Thyroid gland (tissue), 4 donors: ENCODE measurements at regions not wholly inside any gene's neighbourhood (a gene's known extent, or its start where the extent isn't known, plus 50 kb on each side); places are given as distances from the start of the nearest gene placed in this dataset.
A peak's percentile ranks its signal among the peaks of the same experiment; 100 is the strongest.
"Not testable (repeated sequence)": the region's sequence is repeated elsewhere in the genome, so short reads cannot be mapped to it uniquely, and the experiment has no call there.

Experiments
- DNase-seq, 2 donors: peaks; one replicate each; pipeline ENCODE4 v3.0.0-alpha.2; 2019
- H3K27ac ChIP-seq, 3 donors: fragments of 200-600 bp; sonication (generic); 1 replicate in 2 of 3; 2 replicates in 1 of 3; pipeline ENCODE4 v1.5.1; 2016 to 2019; ENCODE audit warnings: mild to moderate bottlenecking in 1 of 3, moderate library complexity in 1 of 3
- H3K27me3 ChIP-seq: fragments of 200-600 bp; sonication (generic); one replicate; pipeline ENCODE4 v1.5.1; 2019
- H3K36me3 ChIP-seq, 2 donors: fragments of 200-600 bp; sonication (generic); one replicate each; pipeline ENCODE4 v1.5.1; 2016 to 2019
- H3K4me1 ChIP-seq, 2 donors: fragments of 200-600 bp; sonication (generic); one replicate each; pipeline ENCODE4 v1.5.1; 2017 to 2019
- H3K4me3 ChIP-seq, 3 donors: fragments of 200-600 bp; sonication (generic); replicated peaks in 1 of 3; 1 replicate in 2 of 3; 2 replicates in 1 of 3; pipeline ENCODE4 v1.5.1; 2016; ENCODE audit warnings: mild to moderate bottlenecking in 1 of 3
- H3K9me3 ChIP-seq: fragments of 200-600 bp; sonication (generic); one replicate; pipeline ENCODE4 v1.5.1; 2017
- CTCF ChIP-seq, 6 experiments: fragments of 200-600 bp in 3 of 6; fragments of 450-650 bp in 3 of 6; sonication (generic) in 3 of 6; IDR thresholded peaks; one replicate each; pipeline ENCODE4 v1.5.1; 2016 to 2019; ENCODE audit warnings: antibody characterized with exemption in 6 of 6, mild to moderate bottlenecking in 2 of 6, inconsistent platforms in 1 of 6, moderate library complexity in 1 of 6
- POLR2A ChIP-seq, 2 donors: fragments of 450-650 bp; IDR thresholded peaks; one replicate each; pipeline ENCODE4 v1.6.1; 2017; ENCODE audit warnings: antibody characterized with exemption in 2 of 2, mild to moderate bottlenecking in 2 of 2, moderate library complexity in 1 of 2
- WGBS, 2 donors: methylation state at CpG; one replicate each; pipeline ENCODE4 v1.1.5; 2017; 5-methylcytosine and 5-hydroxymethylcytosine counted together
- intact Hi-C: fragments of 100-400 bp; cut with DNase I; formaldehyde crosslinking; loops from one replicate; pipeline ENCODE4 v1.15.1; 2023

- no peak for TF ChIP-seq POLR2A (IDR thresholded peaks at IDR 0.05)
- no peak for TF ChIP-seq CTCF (IDR thresholded peaks at IDR 0.05)
- no peaks in the 10 kb centered on the region for H3K9me3 ChIP-seq
- no peaks in the 10 kb centered on the region for H3K27me3 ChIP-seq
- 78 to 84% methylated on average over 10 of the region's 10 CpGs for WGBS, 2 donors
- no peak overlapping the region for H3K4me3 ChIP-seq
- no peaks in the 10 kb centered on the region for H3K36me3 ChIP-seq
- no peak overlapping the region for H3K27ac ChIP-seq
- H3K4me1 ChIP-seq, result peaks cover 10 to 12% of the 10 kb centered on the region in 2 donors
- peak in 1 of 2 donors; percentile 6 for DNase-seq
- intact Hi-C loops, result no loop called here
These were observed 79.0 kb upstream of the ZNF217 start for GRCh38 chr20:53672484-53673129.

- Histone ChIP-seq H3K36me3 (no peaks in the 10 kb centered on the region), H3K27ac (no peak overlapping the region), H3K4me3 (no peak overlapping the region), H3K4me1 (peaks cover 0 to 3% of the 10 kb centered on the region in 2 donors), H3K27me3 (no peaks in the 10 kb centered on the region), H3K9me3 (no peaks in the 10 kb centered on the region)
- TF ChIP-seq CTCF (IDR thresholded peaks at IDR 0.05) (no peak), POLR2A (IDR thresholded peaks at IDR 0.05) (no peak)
- intact Hi-C loops, result no loop called here
- 94 to 96% methylated on average over 2 of the region's 2 CpGs for WGBS, 2 donors
- no peak for DNase-seq
These were observed 77.7 kb upstream of the ZNF217 start for GRCh38 chr20:53671370-53671769.

GRCh38 chr20:53669517-53670313 lies 76.1 kb upstream of the ZNF217 start:
- H3K36me3 ChIP-seq, H3K4me1 ChIP-seq, DNase-seq, intact Hi-C loops, H3K9me3 ChIP-seq, H3K27ac ChIP-seq, H3K27me3 ChIP-seq, H3K4me3 ChIP-seq: not testable (repeated sequence)
- WGBS, 2 donors, result 90% methylated on average over 16 of the region's 16 CpGs

GRCh38 chr20:53668992-53669391 lies 75.4 kb upstream of the ZNF217 start:
- 84% methylated on average over 9 of the region's 9 CpGs for WGBS, 2 donors
- intact Hi-C loops, result no loop called here

GRCh38 chr20:53666144-53666543 lies 72.5 kb upstream of the ZNF217 start:
- no peak for DNase-seq
- H3K27ac ChIP-seq, result no peak overlapping the region
- H3K4me3 ChIP-seq, result no peak overlapping the region
- intact Hi-C loops, result no loop called here
- no peaks in the 10 kb centered on the region for H3K4me1 ChIP-seq
- no peaks in the 10 kb centered on the region for H3K36me3 ChIP-seq
- no peaks in the 10 kb centered on the region for H3K9me3 ChIP-seq
- H3K27me3 ChIP-seq, result no peaks in the 10 kb centered on the region
- WGBS, 2 donors, result 98 to 100% methylated on average over 6 of the region's 6 CpGs
- no peak for TF ChIP-seq POLR2A (IDR thresholded peaks at IDR 0.05)
- TF ChIP-seq CTCF (IDR thresholded peaks at IDR 0.05), result no peak

More at GRCh38 chr20:53668992-53669391, 75.4 kb upstream of the ZNF217 start:
- DNase-seq, result no peak
- H3K27ac ChIP-seq, result no peak overlapping the region
- H3K27me3 ChIP-seq, result no peaks in the 10 kb centered on the region
- TF ChIP-seq CTCF (IDR thresholded peaks at IDR 0.05) (no peak), POLR2A (IDR thresholded peaks at IDR 0.05) (no peak)
- H3K4me3 ChIP-seq, result no peak overlapping the region
- H3K36me3 ChIP-seq, result no peaks in the 10 kb centered on the region
- no peaks in the 10 kb centered on the region for H3K9me3 ChIP-seq
- no peaks in the 10 kb centered on the region for H3K4me1 ChIP-seq
